LNCaP clone FGC (cell line): ENCODE measurements at regions not wholly inside any gene's neighbourhood (a gene's known extent, or its start where the extent isn't known, plus 50 kb on each side); places are given as distances from the start of the nearest gene placed in this dataset.

Experiments
- DNase-seq: peaks from one replicate; pipeline ENCODE4 v3.0.0-alpha.2; 2011; ENCODE audit warnings: low read depth
- H3K4me3 ChIP-seq: 2 replicates; pipeline ENCODE4 v1.5.1; 2011; ENCODE audit warnings: mild to moderate bottlenecking, low read depth, low read length, control low read depth
- CTCF ChIP-seq: IDR thresholded peaks from 2 replicates; pipeline ENCODE4 v1.5.1; 2012; ENCODE audit warnings: mild to moderate bottlenecking; ENCODE audit not compliant: control insufficient read depth, insufficient read depth; ENCODE audit errors: extremely low read depth

GRCh38 chr18:65399091-65399490 lies 351.7 kb upstream of the CDH7 start:
- no peak overlapping the region for H3K4me3 ChIP-seq
- TF ChIP-seq CTCF = no peak
- no peak for DNase-seq

GRCh38 chr18:65398347-65399075 lies 352.3 kb upstream of the CDH7 start:
- no peak for DNase-seq
- H3K4me3 ChIP-seq = no peak overlapping the region
- TF ChIP-seq CTCF = no peak

GRCh38 chr18:65380986-65381385 lies 369.8 kb upstream of the CDH7 start:
- no peak for DNase-seq
- no peak for TF ChIP-seq CTCF
- H3K4me3 ChIP-seq = no peak overlapping the region

GRCh38 chr18:65380571-65380970 lies 370.2 kb upstream of the CDH7 start:
- no peak overlapping the region for H3K4me3 ChIP-seq
- DNase-seq = no peak
- no peak for TF ChIP-seq CTCF

- no peak overlapping the region for H3K4me3 ChIP-seq
- TF ChIP-seq CTCF = no peak
- no peak for DNase-seq
Measured at GRCh38 chr18:65372904-65373303, 377.9 kb upstream of the CDH7 start.

- TF ChIP-seq CTCF = no peak
- DNase-seq = no peak
- no peak overlapping the region for H3K4me3 ChIP-seq
Measured at GRCh38 chr18:65365245-65365980, 385.4 kb upstream of the CDH7 start.
